Neural progenitor cell (in vitro differentiated cells): ENCODE measurements at regions not wholly inside any gene's neighbourhood (a gene's known extent, or its start where the extent isn't known, plus 50 kb on each side); places are given as distances from the start of the nearest gene placed in this dataset.

Experiments used
- DNase-seq: peaks from one replicate; pipeline ENCODE4 v3.0.0-alpha.2; 2016; ENCODE audit warnings: low spot score
- H2AFZ ChIP-seq: fragments of 200-600 bp; sonication (generic); replicated peaks from 2 replicates; pipeline ENCODE4 v1.6.1; 2016; ENCODE audit warnings: antibody characterized with exemption
- H3F3A ChIP-seq: fragments of 200-600 bp; sonication (generic); 2 replicates; pipeline ENCODE4 v1.6.1; 2016; ENCODE audit warnings: antibody characterized with exemption, low read depth
- H3K27ac ChIP-seq: fragments of 200-600 bp; sonication (generic); 2 replicates; pipeline ENCODE4 v1.5.1; 2016; ENCODE audit warnings: mild to moderate bottlenecking
- H3K27me3 ChIP-seq: fragments of 200-600 bp; sonication (generic); 2 replicates; pipeline ENCODE4 v1.6.1; 2016; ENCODE audit warnings: mild to moderate bottlenecking, moderate library complexity
- H3K36me3 ChIP-seq: fragments of 200-600 bp; sonication (generic); 2 replicates; pipeline ENCODE4 v1.5.1; 2016
- H3K4me1 ChIP-seq: fragments of 200-600 bp; sonication (generic); 2 replicates; pipeline ENCODE4 v1.6.1; 2016; ENCODE audit warnings: mixed run types
- H3K4me2 ChIP-seq: fragments of 200-600 bp; sonication (generic); 2 replicates; pipeline ENCODE4 v1.6.1; 2016
- H3K4me3 ChIP-seq: fragments of 200-600 bp; sonication (generic); 2 replicates; pipeline ENCODE4 v1.5.1; 2016
- H3K79me2 ChIP-seq: fragments of 200-600 bp; sonication (generic); 2 replicates; pipeline ENCODE4 v1.6.1; 2016; ENCODE audit warnings: low read depth
- H3K9ac ChIP-seq: fragments of 200-600 bp; sonication (generic); 2 replicates; pipeline ENCODE4 v1.6.1; 2016
- H3K9me3 ChIP-seq: fragments of 200-600 bp; sonication (generic); 2 replicates; pipeline ENCODE4 v1.5.1; 2016; ENCODE audit warnings: low read depth
- H4K20me1 ChIP-seq: fragments of 200-600 bp; sonication (generic); 2 replicates; pipeline ENCODE4 v1.6.1; 2016; ENCODE audit warnings: low read depth
- H3K27ac Mint-ChIP-seq: 3 replicates; pipeline ENCODE4 v1.8.0; 2021; ENCODE audit warnings: mixed read lengths
- H3K27me3 Mint-ChIP-seq: 2 replicates; pipeline ENCODE4 v1.8.0; 2022; ENCODE audit warnings: low read depth, mild to moderate bottlenecking, inconsistent platforms, moderate library complexity, mixed read lengths; ENCODE audit not compliant: insufficient read depth
- H3K36me3 Mint-ChIP-seq: 3 replicates; pipeline ENCODE4 v1.8.0; 2021; ENCODE audit warnings: mixed read lengths
- H3K4me1 Mint-ChIP-seq: 3 replicates; pipeline ENCODE4 v1.8.0; 2021; ENCODE audit warnings: mixed read lengths
- H3K4me3 Mint-ChIP-seq: 3 replicates; pipeline ENCODE4 v1.8.0; 2021; ENCODE audit warnings: mild to moderate bottlenecking, moderate library complexity, mixed read lengths
- H3K9me3 Mint-ChIP-seq: 3 replicates; pipeline ENCODE4 v1.8.0; 2020; ENCODE audit warnings: mixed read lengths
- CTCF ChIP-seq: fragments of 200-600 bp; sonication (generic); IDR thresholded peaks from 2 replicates; pipeline ENCODE4 v1.5.1; 2017; ENCODE audit warnings: antibody characterized with exemption, mild to moderate bottlenecking
- EZH2 ChIP-seq: fragments of 200-600 bp; sonication (generic); IDR thresholded peaks from 2 replicates; pipeline ENCODE4 v1.6.1; 2017; ENCODE audit warnings: antibody characterized with exemption, mild to moderate bottlenecking, moderate library complexity
- EZH2phosphoT487 ChIP-seq: fragments of 200-600 bp; sonication (generic); IDR thresholded peaks from 2 replicates; pipeline ENCODE4 v1.6.1; 2017; ENCODE audit warnings: antibody characterized with exemption

DNA sequence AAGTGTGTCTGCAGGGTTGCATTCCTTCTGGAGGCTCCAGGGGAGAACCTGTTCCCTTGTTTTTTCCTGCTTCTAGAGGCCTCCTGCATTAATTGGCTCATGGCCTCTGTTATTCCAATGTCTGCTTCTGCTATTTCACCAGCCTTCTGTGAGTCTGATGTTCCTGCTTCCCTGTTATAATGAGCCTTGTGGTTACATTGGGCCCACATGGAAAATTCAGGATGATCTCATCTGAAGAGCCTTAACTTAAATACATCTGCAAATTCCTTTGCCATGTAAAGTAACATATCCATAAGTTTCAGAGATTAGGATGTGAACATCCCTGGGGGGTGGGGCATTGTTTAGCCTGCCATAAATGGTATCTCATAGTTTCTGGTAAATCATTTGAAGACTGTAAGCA lies 181.1 kb downstream of the RWDD3 start:
- Histone ChIP-seq H3K79me2 (no peaks in the 10 kb centered on the region), H3K9me3 (no peaks in the 10 kb centered on the region), H3K27ac (no peak overlapping the region), H3K4me3 (no peak overlapping the region), H2AFZ (no peak overlapping the region), H3K4me1 (no peaks in the 10 kb centered on the region), H3F3A (no peaks in the 10 kb centered on the region), H4K20me1 (no peaks in the 10 kb centered on the region), H3K36me3 (no peaks in the 10 kb centered on the region), H3K27me3 (no peaks in the 10 kb centered on the region), H3K4me2 (no peak overlapping the region), H3K9ac (no peak overlapping the region)
- H3K4me1 Mint-ChIP-seq, result peaks cover under 1% of the 10 kb centered on the region
- no peak for DNase-seq
- no peaks in the 10 kb centered on the region for H3K36me3 Mint-ChIP-seq
- no peaks in the 10 kb centered on the region for H3K9me3 Mint-ChIP-seq
- no peak for TF ChIP-seq EZH2
- TF ChIP-seq EZH2phosphoT487, result no peak
- TF ChIP-seq CTCF, result no peak
- no peak overlapping the region for H3K4me3 Mint-ChIP-seq
- H3K27ac Mint-ChIP-seq, result no peak overlapping the region
- peaks cover under 1% of the 10 kb centered on the region for H3K27me3 Mint-ChIP-seq

DNA sequence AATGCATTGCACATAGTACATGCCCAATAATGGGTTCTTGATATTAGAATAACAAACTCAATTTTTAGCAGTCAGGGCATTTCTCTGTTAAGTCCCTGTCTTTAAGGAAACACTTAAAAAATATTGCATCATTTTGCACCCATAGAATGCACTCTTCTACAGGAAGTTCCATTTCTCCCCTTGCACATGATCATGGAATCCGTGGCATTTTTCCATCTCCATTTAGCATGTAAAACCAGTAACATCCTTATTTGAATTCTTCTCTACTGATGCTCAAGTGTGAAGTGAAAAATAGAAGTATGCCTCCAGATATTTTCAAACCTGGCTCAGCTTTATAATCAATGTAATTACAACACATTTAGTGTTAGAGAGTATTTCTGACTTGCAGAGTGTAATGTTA lies 192.8 kb downstream of the RWDD3 start:
- Histone ChIP-seq H3K27me3 (no peaks in the 10 kb centered on the region), H3K36me3 (no peaks in the 10 kb centered on the region), H3K4me2 (no peak overlapping the region), H3K4me1 (no peaks in the 10 kb centered on the region), H3K4me3 (no peak overlapping the region), H3K9ac (no peak overlapping the region), H3K27ac (no peak overlapping the region), H3K9me3 (no peaks in the 10 kb centered on the region), H3F3A (no peaks in the 10 kb centered on the region), H2AFZ (no peak overlapping the region), H4K20me1 (no peaks in the 10 kb centered on the region), H3K79me2 (no peaks in the 10 kb centered on the region)
- TF ChIP-seq EZH2 (no peak), CTCF (no peak), EZH2phosphoT487 (no peak)
- no peaks in the 10 kb centered on the region for H3K27me3 Mint-ChIP-seq
- no peak overlapping the region for H3K27ac Mint-ChIP-seq
- no peak overlapping the region for H3K4me3 Mint-ChIP-seq
- no peak for DNase-seq
- peaks cover 2% of the 10 kb centered on the region for H3K9me3 Mint-ChIP-seq
- no peaks in the 10 kb centered on the region for H3K36me3 Mint-ChIP-seq
- no peaks in the 10 kb centered on the region for H3K4me1 Mint-ChIP-seq

DNA sequence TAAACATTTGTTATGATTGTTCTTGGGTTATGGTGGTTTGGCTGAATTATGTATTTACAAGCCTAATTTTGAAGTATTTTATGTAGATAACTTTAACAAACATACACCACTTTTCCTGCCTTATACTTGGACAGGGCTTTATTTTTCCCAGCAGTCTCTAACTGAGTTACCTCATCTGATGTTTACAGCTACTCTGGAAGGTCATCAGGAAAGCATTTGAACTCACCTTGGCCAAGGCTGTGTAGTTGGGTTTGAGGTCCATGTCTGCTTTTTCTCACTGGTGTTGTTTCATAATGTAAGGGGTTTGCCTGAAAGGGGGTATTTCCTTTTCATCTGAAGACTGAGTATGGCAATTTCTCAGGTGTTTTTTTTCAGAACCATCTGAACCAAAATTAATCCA lies 193.5 kb downstream of the RWDD3 start:
- Histone ChIP-seq H3K9me3 (no peaks in the 10 kb centered on the region), H2AFZ (no peak overlapping the region), H3K4me1 (no peaks in the 10 kb centered on the region), H3K27me3 (no peaks in the 10 kb centered on the region), H3K36me3 (no peaks in the 10 kb centered on the region), H3F3A (no peaks in the 10 kb centered on the region), H3K27ac (no peak overlapping the region), H3K9ac (no peak overlapping the region), H3K79me2 (no peaks in the 10 kb centered on the region), H3K4me2 (no peak overlapping the region), H4K20me1 (no peaks in the 10 kb centered on the region), H3K4me3 (no peak overlapping the region)
- Mint-ChIP-seq H3K27ac (no peak overlapping the region), H3K27me3 (no peaks in the 10 kb centered on the region), H3K4me1 (no peaks in the 10 kb centered on the region), H3K4me3 (no peak overlapping the region), H3K36me3 (no peaks in the 10 kb centered on the region), H3K9me3 (peaks cover 2% of the 10 kb centered on the region)
- DNase-seq, result no peak
- TF ChIP-seq CTCF (no peak), EZH2phosphoT487 (no peak), EZH2 (no peak)

DNA sequence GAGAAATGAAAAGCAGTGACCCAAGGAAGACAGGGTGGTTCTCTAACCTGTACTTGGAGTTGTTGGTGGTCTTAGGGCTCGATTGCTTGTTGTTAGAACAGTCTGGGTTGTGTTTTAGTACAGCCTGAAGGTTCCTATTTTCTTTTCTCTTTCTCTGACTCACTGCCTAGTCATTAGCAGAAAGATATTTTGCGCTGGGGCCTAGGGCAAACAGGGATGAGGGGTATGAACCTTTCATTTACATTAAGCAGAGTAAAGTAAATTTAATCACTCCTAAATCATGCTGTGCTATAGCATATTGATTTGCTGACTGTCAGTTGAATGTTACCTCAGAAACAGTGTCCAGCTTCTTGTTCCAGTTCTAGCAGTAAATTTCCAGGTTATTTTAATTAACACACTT lies 197.2 kb downstream of the RWDD3 start:
- TF ChIP-seq EZH2 (no peak), CTCF (no peak), EZH2phosphoT487 (no peak)

More for the DNA sequence above, 197.2 kb downstream of the RWDD3 start:
- no peaks in the 10 kb centered on the region for H3K79me2 ChIP-seq
- Mint-ChIP-seq H3K27ac (no peak overlapping the region), H3K4me1 (no peaks in the 10 kb centered on the region), H3K36me3 (no peaks in the 10 kb centered on the region), H3K27me3 (no peaks in the 10 kb centered on the region), H3K4me3 (no peak overlapping the region), H3K9me3 (peaks cover 2% of the 10 kb centered on the region)
- H3K4me3 ChIP-seq, result no peak overlapping the region
- H3K9me3 ChIP-seq, result no peaks in the 10 kb centered on the region
- no peak overlapping the region for H2AFZ ChIP-seq
- H3K27me3 ChIP-seq, result no peaks in the 10 kb centered on the region
- H3K9ac ChIP-seq, result no peak overlapping the region
- no peaks in the 10 kb centered on the region for H3F3A ChIP-seq
- H4K20me1 ChIP-seq, result no peaks in the 10 kb centered on the region
- no peak overlapping the region for H3K4me2 ChIP-seq
- no peak for DNase-seq
- H3K4me1 ChIP-seq, result no peaks in the 10 kb centered on the region
- no peaks in the 10 kb centered on the region for H3K36me3 ChIP-seq
- H3K27ac ChIP-seq, result no peak overlapping the region
